NOMO-1 (cell line): ENCODE measurements at regions not wholly inside any gene's neighbourhood (a gene's known extent, or its start where the extent isn't known, plus 50 kb on each side); places are given as distances from the start of the nearest gene placed in this dataset.

ENCODE experiments used
- DNase-seq, 2 experiments: peaks; one replicate each; lab custom pipeline; 2025; ENCODE audit not compliant: unreplicated experiment in 2 of 2; lab: John Stamatoyannopoulos, UW

DNA sequence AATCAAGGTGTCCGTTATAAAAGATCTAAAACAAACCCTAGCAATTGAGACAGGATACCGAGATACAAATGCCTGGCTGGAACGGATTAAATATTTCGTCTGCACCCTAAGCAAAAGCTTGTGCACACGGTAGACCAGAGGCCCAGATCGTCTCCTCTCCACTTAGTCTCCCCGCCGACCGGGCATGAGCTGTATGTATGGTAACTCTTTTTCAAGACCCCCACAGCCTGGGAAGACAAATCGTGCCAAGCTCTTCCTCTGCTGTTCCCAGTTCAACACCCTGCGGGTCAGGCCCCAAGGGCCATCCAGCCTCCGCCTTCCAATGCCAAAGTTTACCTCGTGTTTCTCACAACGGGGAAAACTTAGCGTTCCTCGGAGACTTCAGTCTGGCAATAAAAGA lies 285.7 kb upstream of the GALNT17 start:
- DNase-seq, result no peak

- no peak for DNase-seq
Measured at GRCh38 chr7:70849580-70850235, 282.2 kb upstream of the GALNT17 start.

- DNase-seq, result no peak
Measured at GRCh38 chr7:70855373-70855772, 276.6 kb upstream of the GALNT17 start.

GRCh38 chr7:70856901-70857630 lies 274.9 kb upstream of the GALNT17 start:
- DNase-seq, result peak; percentile 22 to 55

DNA sequence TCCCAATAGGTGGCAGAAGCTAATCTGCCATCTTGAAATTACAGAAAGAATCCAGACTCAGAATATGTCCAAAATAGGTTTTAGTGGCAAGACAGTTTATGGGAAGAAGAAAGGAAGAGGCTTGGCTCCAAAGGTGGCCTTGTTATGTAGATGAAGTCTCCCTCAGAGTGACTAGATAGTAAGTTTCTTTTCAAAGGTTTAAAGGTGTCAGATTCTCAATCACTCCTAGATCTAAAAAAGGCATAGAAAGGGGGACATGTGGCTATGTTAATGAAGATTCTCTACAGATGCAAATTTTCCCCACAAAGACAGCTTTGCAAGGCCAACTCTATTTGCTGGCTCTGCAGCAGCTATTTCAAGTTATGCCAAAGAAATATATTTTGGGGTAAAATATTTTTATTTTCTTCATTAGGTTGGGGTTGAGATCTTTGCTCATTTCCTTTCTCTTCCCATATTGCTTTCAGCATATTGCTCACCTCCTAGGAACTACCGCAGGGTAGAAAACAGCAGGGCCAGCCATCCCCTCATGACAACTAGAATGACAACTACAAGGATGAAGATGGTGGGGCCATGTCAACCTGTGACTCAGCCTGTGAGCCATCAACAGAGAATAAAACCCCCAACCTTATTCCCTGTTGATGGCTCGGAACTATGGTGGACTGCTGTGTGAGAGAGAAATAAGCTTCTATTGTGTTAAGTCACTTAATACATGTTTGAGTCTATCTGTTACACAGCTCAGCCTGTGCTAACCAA lies 274.0 kb upstream of the GALNT17 start:
- no peak for DNase-seq

- no peak for DNase-seq
Measured at GRCh38 chr7:70867513-70867912, 264.4 kb upstream of the GALNT17 start.

GRCh38 chr7:70870349-70870748 lies 261.6 kb upstream of the GALNT17 start:
- no peak for DNase-seq

GRCh38 chr7:70872188-70872587 lies 259.8 kb upstream of the GALNT17 start:
- no peak for DNase-seq

GRCh38 chr7:70881167-70881847 lies 250.6 kb upstream of the GALNT17 start:
- DNase-seq, result no peak

- no peak for DNase-seq
Measured at GRCh38 chr7:70883750-70884439, 248.0 kb upstream of the GALNT17 start.

DNA sequence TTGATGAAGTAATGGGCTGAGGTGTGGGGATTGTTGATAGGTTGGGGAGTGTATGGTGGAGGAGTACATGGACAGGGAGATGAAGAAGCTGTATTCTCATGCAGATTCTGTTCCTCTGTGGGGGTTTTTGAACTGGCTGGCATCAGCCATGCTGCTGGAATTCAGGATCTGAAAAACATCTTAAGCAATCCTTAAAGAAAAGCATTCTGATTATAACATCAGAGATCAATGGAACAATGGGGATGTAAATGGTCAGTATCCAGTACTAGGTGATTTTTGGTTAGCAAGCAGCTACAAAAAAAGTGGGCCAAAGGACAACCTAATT lies 247.5 kb upstream of the GALNT17 start:
- DNase-seq, result no peak

- DNase-seq, result no peak
Measured at GRCh38 chr7:70884809-70885208, 247.1 kb upstream of the GALNT17 start.

DNA sequence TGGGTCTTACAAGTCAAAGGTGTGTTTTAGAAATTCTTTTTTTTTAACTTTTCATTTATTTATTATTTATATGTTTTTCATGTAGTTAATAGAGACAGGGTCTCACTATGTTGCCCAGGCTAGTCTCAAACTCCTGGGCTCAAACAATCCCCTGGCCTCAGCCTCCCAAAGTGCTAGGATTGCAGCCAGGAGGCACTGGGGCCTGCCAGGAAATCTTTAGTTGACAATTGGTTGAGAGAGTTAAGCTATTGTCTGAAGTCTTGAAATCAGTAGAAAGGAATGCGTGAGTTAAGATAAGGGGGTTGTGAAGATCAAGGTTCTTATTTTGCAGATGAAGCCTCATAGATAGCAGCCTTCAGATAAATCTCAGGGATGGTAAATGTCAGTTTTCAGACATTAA lies 245.4 kb upstream of the GALNT17 start:
- DNase-seq, result no peak

DNA sequence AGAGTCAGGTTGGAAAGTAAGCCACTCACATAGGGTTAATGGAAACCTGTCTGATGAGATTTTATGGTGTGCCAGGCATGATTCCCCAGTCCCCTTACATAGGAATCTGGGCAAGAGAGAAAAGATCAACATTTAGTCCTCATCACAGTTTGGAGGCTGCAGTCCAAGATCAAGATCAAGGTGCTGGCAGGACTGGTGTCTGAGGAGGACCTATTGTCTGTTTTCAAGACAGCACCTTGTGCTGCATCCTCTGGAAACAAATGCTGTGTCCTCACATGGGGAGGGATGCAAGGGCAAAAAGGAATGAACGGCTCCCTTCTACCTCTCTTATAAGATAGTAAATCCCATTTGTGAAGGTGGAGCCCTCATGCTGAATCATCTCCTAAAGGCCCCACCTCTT lies 244.8 kb upstream of the GALNT17 start:
- DNase-seq, result no peak

DNA sequence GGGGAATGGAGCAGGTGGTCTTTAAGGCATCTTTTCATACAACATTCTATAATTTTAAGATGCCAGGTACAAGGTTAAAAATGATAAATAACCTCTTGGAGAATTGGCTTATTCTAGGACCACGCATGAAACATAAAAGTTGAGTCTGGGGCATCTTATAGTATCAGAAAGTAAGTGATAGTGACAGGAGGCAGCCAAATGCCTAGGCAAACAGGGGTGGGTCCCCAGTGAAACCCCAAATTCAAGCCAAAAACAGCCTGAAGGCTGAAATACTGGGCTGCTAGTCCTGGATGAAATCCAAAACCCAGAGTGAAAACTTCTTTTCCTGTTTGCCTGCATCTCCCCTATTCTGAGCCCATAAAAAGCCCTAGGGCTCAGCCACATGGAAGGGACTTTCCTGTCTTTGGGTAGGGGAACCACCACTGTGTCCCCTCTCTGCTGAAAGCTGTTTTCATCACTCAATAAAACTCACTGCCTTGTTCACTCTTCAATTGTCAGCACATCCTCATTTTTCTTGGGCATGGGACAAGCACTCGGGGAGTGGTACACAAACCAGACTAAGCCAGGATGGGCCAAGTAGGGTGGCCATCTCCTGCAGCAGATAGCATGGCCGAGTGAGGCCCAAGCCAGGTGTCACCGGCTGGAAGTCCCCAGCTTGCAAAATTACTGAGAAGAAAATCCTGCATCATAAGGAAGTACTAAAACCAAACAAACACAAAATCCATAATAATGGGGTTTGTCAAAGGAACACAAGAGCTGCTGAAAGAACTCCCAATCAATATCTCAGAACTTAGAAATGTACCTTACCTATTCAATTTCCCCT lies 241.6 kb upstream of the GALNT17 start:
- DNase-seq, result no peak

DNA sequence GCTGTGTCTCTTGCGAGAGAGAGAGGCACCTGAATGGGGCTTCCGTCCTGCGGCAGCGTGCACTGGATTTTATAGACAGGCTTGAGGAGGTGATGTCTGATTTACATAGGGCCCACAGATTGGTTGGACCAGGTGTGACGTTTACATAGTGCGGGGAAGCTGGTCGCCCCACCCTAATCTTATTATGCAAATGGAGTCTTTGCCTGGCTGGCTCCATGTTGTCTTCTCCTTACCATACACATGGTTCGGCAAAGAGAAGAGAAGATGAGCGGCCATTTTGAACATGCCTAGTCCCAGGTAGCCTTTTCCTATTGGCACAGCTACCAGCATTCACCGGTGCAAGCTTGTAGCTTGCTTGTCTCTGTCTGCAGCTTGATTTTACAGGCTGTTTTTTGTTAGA lies 238.5 kb upstream of the GALNT17 start:
- DNase-seq, result no peak

- no peak for DNase-seq
Measured at GRCh38 chr7:70893971-70894715, 237.8 kb upstream of the GALNT17 start.

DNA sequence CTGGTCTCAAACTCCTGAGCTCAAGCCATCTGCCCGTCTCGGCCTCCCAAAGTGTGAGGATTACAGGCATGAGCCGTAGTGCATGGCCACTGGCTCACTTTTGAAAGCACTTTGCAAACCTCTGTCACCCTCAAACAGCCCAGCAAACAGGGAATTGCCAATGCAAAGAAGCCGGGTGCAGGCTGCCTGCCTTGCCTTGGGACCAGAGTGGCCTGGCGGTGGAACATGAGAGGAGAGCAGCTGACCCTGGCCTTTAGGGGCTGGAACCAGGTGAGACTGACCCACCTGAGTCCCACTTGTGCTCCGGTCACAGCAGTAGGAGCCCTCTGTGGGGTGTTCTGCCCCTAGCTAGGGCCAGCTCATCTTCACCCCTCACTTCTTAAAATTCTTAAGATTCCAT lies 237.1 kb upstream of the GALNT17 start:
- DNase-seq, result no peak
